ENCODE measurements at regions not wholly inside any gene's neighbourhood (a gene's known extent, or its start where the extent isn't known, plus 50 kb on each side); places are given as distances from the start of the nearest gene placed in this dataset.

- TF ChIP-seq CTCF (IDR thresholded peaks at IDR 0.05; ENCODE audit: insufficient read depth, low read length, poor library complexity, severe bottlenecking) (no peak), EZH2phosphoT487 (conservative IDR thresholded peaks at IDR 0.05; ENCODE audit: low read length) (no peak)
Observed at GRCh38 chrX:42536286-42536685, 241.7 kb downstream of the PPP1R2C start.

Measured in SU-DHL-6 (cell line).